OCI-LY1 (cell line): ENCODE measurements at regions not wholly inside any gene's neighbourhood (a gene's known extent, or its start where the extent isn't known, plus 50 kb on each side); places are given as distances from the start of the nearest gene placed in this dataset.

Experiments
- H2AFZ ChIP-seq: fragments of 200-600 bp; sonication (generic), shearing (Covaris generic); 2 replicates; pipeline ENCODE4 v1.6.0; 2014; ENCODE audit warnings: antibody characterized with exemption, mild to moderate bottlenecking, low read length
- H3F3A ChIP-seq: fragments of 200-600 bp; sonication (generic), shearing (Covaris generic); 2 replicates; pipeline ENCODE4 v1.6.0; 2014; ENCODE audit warnings: mild to moderate bottlenecking, antibody characterized with exemption, low read length, moderate library complexity; ENCODE audit not compliant: insufficient read depth
- H3K27ac ChIP-seq: fragments of 200-600 bp; sonication (generic); 2 replicates; pipeline ENCODE4 v1.5.1; 2014; ENCODE audit warnings: low read length, mixed run types, mild to moderate bottlenecking, low read depth; ENCODE audit not compliant: poor library complexity, severe bottlenecking
- H3K27me3 ChIP-seq: fragments of 200-600 bp; sonication (generic); 2 replicates; pipeline ENCODE4 v1.6.0; 2014; ENCODE audit warnings: antibody characterized with exemption, mild to moderate bottlenecking, low read length, moderate library complexity; ENCODE audit not compliant: insufficient read depth
- H3K36me3 ChIP-seq: fragments of 200-600 bp; sonication (generic); 2 replicates; pipeline ENCODE4 v1.6.1; 2014; ENCODE audit warnings: mild to moderate bottlenecking, antibody characterized with exemption, low read length, moderate library complexity, mixed read lengths; ENCODE audit not compliant: insufficient read depth
- H3K4me1 ChIP-seq: fragments of 200-600 bp; sonication (generic); 2 replicates; pipeline ENCODE4 v1.5.1; 2014; ENCODE audit warnings: mild to moderate bottlenecking, low read length, moderate library complexity; ENCODE audit not compliant: insufficient read depth, severe bottlenecking
- H3K4me2 ChIP-seq: fragments of 200-600 bp; sonication (generic), shearing (Covaris generic); 2 replicates; pipeline ENCODE4 v1.6.1; 2014; ENCODE audit warnings: low read length
- H3K4me3 ChIP-seq: fragments of 200-600 bp; sonication (generic); 2 replicates; pipeline ENCODE4 v1.5.1; 2014; ENCODE audit warnings: low read length, low read depth, mild to moderate bottlenecking, mixed read lengths; ENCODE audit not compliant: poor library complexity, severe bottlenecking
- H3K79me2 ChIP-seq: fragments of 200-600 bp; shearing (Covaris generic); 2 replicates; pipeline ENCODE4 v1.6.1; 2016; ENCODE audit warnings: mixed run types, low read length, mixed read lengths; ENCODE audit not compliant: insufficient read depth
- H3K9ac ChIP-seq: fragments of 200-600 bp; sonication (generic), shearing (Covaris generic); 2 replicates; pipeline ENCODE4 v1.6.1; 2014; ENCODE audit warnings: mild to moderate bottlenecking, low read length, mixed read lengths
- H3K9me2 ChIP-seq: fragments of 200-600 bp; sonication (generic), shearing (Covaris generic); 2 replicates; pipeline ENCODE4 v1.6.1; 2014; ENCODE audit warnings: low read depth, mild to moderate bottlenecking, low read length, mixed read lengths
- H3K9me3 ChIP-seq: fragments of 200-600 bp; shearing (Covaris generic); 2 replicates; pipeline ENCODE4 v1.6.1; 2014; ENCODE audit warnings: low read length, mixed read lengths
- H4K20me1 ChIP-seq: fragments of 200-600 bp; sonication (generic), shearing (Covaris generic); 2 replicates; pipeline ENCODE4 v1.6.0; 2016; ENCODE audit warnings: mild to moderate bottlenecking, low read length; ENCODE audit not compliant: insufficient read depth
- CTCF ChIP-seq: fragments of 200-600 bp; sonication (generic), shearing (Covaris generic); IDR thresholded peaks from 2 replicates; pipeline ENCODE4 v1.5.1; 2017; ENCODE audit warnings: mild to moderate bottlenecking, antibody characterized with exemption, low read length, moderate library complexity, mixed read lengths
- EZH2 ChIP-seq: fragments of 200-600 bp; sonication (generic), shearing (Covaris generic); IDR thresholded peaks from 2 replicates; pipeline ENCODE4 v1.8.0; 2017; ENCODE audit warnings: borderline replicate concordance, mixed run types, mild to moderate bottlenecking, antibody characterized with exemption, low read length, moderate library complexity, mixed read lengths

GRCh38 chr7:26533217-26533616 is 241.6 kb downstream of the SNX10 start:
- H3K4me1 ChIP-seq: no peaks in the 10 kb centered on the region

GRCh38 chr7:26534649-26535482 is 243.2 kb downstream of the SNX10 start:
- Histone ChIP-seq H3K27ac (no peak overlapping the region), H3K9me2 (no peaks in the 10 kb centered on the region), H3K4me1 (no peaks in the 10 kb centered on the region), H3K36me3 (no peaks in the 10 kb centered on the region), H4K20me1 (no peaks in the 10 kb centered on the region), H2AFZ (no peak overlapping the region), H3K9ac (no peak overlapping the region), H3F3A (no peaks in the 10 kb centered on the region), H3K4me2 (no peak overlapping the region), H3K9me3 (no peaks in the 10 kb centered on the region), H3K4me3 (no peak overlapping the region), H3K27me3 (peaks cover 5% of the 10 kb centered on the region; the same call in 1 of the 2 replicates), H3K79me2 (no peaks in the 10 kb centered on the region)
- no peak for TF ChIP-seq EZH2
- TF ChIP-seq CTCF: no peak

More at GRCh38 chr7:26533217-26533616, 241.6 kb downstream of the SNX10 start:
- H3K4me3 ChIP-seq: no peak overlapping the region
- no peak overlapping the region for H3K27ac ChIP-seq
- TF ChIP-seq EZH2 (no peak), CTCF (no peak)
- H3K27me3 ChIP-seq: peaks cover 5% of the 10 kb centered on the region; the same call in 1 of the 2 replicates
- no peak overlapping the region for H2AFZ ChIP-seq
- H3K4me2 ChIP-seq: no peak overlapping the region
- no peaks in the 10 kb centered on the region for H3K36me3 ChIP-seq
- H3K9me2 ChIP-seq: no peaks in the 10 kb centered on the region
- H3K79me2 ChIP-seq: no peaks in the 10 kb centered on the region
- no peaks in the 10 kb centered on the region for H4K20me1 ChIP-seq
- H3F3A ChIP-seq: no peaks in the 10 kb centered on the region
- H3K9me3 ChIP-seq: no peaks in the 10 kb centered on the region
- no peak overlapping the region for H3K9ac ChIP-seq

GRCh38 chr7:26535483-26536007 is 243.9 kb downstream of the SNX10 start:
- peaks cover 5% of the 10 kb centered on the region; the same call in 1 of the 2 replicates for H3K27me3 ChIP-seq
- no peaks in the 10 kb centered on the region for H4K20me1 ChIP-seq
- H3K9ac ChIP-seq: no peak overlapping the region
- no peaks in the 10 kb centered on the region for H3K4me1 ChIP-seq
- H3K9me2 ChIP-seq: no peaks in the 10 kb centered on the region
- TF ChIP-seq CTCF: no peak
- no peak for TF ChIP-seq EZH2
- no peak overlapping the region for H3K4me2 ChIP-seq
- H3K4me3 ChIP-seq: no peak overlapping the region
- H3K9me3 ChIP-seq: no peaks in the 10 kb centered on the region
- no peaks in the 10 kb centered on the region for H3F3A ChIP-seq
- no peaks in the 10 kb centered on the region for H3K36me3 ChIP-seq
- no peak overlapping the region for H2AFZ ChIP-seq
- H3K79me2 ChIP-seq: no peaks in the 10 kb centered on the region
- no peak overlapping the region for H3K27ac ChIP-seq
